GM21528 (cell line): ENCODE measurements at regions not wholly inside any gene's neighbourhood (a gene's known extent, or its start where the extent isn't known, plus 50 kb on each side); places are given as distances from the start of the nearest gene placed in this dataset.

Experiments used
- ATAC-seq: cut with Tn5 transposase; IDR thresholded peaks from one replicate; pipeline ENCODE4 v1.9.1; 2021; ENCODE audit warnings: mild to moderate bottlenecking, moderate library complexity; ENCODE audit not compliant: unreplicated experiment, low FRiP score

DNA sequence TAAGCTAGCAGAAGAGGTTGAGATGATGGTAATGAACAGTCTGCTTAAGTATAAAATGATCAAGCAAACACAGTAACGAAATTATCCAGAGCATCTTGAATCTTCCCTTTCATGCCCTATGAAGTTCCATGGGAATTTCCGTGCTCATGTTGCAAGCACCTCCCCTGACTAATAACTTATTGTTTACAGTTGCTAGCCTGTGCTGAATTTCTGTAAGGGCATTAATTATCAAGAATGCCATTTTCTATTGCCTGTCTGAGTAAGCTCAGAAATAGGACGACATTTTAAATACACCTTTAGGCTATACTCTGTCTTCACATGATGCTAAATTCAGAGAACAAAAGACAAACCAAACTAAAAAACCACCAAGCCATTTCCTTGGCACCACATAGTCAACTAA lies 257.5 kb upstream of the LRTM1 start:
- no peak for ATAC-seq

- no peak for ATAC-seq
These were observed 255.3 kb upstream of the LRTM1 start for GRCh38 chr3:55183201-55183600.

- no peak for ATAC-seq
These were observed 253.2 kb upstream of the LRTM1 start for GRCh38 chr3:55180936-55181535.

- ATAC-seq, result no peak
These were observed 252.3 kb upstream of the LRTM1 start for GRCh38 chr3:55180161-55180560.

DNA sequence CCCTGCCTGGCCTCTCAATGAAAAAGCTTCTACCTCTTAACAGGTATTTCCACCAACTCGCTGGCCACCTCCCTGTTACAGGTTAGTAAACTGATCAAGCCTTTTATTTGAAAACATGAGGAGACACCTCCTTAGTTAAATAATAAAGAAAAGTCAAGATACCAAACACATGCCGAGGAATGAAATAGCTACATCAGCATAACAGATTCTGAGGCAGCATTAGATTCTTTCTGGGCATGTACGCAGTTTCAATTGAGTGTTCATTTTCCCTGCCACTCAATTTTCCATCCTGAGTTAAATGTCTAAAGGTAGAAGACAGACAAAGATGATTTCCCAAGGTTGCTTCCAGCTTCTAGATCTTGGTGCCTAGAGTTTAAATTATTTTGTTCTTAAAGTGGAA lies 250.5 kb upstream of the LRTM1 start:
- no peak for ATAC-seq

- ATAC-seq, result no peak
These were observed 249.9 kb upstream of the LRTM1 start for GRCh38 chr3:55177749-55178148.

DNA sequence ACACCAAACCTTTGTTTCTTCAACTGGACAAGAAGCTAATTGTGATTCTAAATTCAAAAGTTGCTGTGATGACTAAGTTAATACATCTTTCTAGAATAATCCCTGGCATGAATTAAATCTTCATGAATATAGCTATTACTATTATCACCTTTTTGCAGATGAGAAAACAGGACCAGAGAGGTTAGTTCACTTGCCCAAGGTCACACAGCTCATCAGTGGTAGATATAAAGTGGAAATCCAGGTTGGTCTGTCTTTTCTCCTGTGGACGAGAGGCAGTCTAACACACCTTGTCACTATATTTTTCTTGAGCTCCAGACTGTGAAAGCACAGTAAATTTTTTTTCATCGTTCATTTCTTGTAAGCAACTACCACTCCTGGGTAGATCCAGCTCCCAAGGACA lies 247.6 kb upstream of the LRTM1 start:
- no peak for ATAC-seq

DNA sequence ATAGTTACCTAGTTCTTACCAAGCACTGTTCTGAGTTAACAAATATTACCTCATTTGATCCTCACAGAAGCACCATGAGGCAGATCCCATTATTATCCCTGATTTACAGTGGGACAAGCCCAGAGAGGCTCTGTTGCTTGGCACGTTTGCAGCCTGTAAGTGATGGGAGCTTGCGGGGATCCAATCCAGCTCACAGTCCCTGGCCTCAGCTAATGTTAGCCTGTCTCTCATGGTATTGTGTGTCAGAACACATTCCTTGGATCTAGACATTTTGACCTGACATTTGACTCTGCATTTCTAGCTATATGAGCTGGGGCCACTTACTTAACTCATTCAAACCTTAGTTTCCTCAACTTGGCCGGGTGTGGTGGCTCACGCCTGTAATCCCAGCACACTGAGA lies 246.9 kb upstream of the LRTM1 start:
- no peak for ATAC-seq

- no peak for ATAC-seq
These were observed 245.6 kb upstream of the LRTM1 start for GRCh38 chr3:55173504-55173903.

- no peak for ATAC-seq
These were observed 245.1 kb upstream of the LRTM1 start for GRCh38 chr3:55172913-55173312.

GRCh38 chr3:55170444-55170843 lies 242.6 kb upstream of the LRTM1 start:
- ATAC-seq, result no peak

DNA sequence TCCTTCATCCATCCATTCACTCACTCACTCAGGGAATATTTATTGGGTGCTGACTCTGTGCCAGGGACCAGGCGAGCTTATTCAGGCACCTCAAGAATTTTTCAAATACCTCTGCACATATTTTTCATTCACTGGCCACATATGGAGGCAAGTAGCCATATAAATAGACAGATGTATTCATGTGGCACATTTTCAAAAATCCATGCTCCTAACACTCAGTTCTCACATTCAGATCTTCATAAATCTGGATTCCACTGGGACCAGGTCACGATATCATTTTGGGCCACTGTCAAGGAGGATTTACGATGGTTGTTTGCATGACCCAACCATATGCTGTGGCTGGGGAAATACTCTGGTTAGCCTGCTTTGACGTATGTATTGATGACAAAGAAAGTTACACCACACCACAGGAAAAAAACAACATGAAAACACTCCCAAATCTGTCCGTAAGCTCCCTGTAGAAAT lies 241.8 kb upstream of the LRTM1 start:
- no peak for ATAC-seq

- ATAC-seq, result no peak
These were observed 241.3 kb upstream of the LRTM1 start for GRCh38 chr3:55169161-55169560.

- no peak for ATAC-seq
These were observed 239.9 kb upstream of the LRTM1 start for GRCh38 chr3:55167586-55168317.

GRCh38 chr3:55166576-55167555 lies 239.0 kb upstream of the LRTM1 start:
- ATAC-seq, result no peak

DNA sequence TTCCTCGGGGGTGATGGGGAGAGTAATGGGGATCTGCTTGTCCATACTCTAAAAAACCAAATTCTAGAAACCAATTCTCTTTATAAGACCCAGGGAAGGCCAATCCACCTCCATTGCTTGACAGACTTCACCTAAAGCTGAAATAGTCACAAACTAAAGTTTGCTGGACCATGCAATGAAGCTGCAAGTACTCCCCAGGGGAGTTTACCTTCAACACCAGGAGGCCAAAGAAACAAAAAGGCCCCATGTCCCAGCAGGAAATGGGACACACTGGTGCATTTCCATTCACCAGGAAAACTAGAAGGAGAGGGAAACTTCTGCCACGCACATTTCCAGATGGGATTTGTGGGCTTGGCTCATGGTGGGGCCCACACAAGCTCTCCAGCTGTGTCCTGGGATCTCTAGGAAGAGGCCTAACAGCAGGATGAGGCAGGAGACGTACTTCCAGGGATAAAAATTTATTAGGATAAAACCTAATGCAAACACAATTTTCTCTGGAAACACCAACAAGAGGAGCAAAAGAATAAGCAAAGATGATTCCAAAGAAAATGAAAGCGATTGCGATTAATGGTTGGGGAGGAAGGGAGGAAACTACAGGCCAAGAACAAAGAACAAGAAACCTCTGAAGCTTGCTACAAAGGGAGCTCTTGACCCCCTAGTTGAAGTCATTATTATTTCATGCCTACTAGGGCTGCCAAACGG lies 238.0 kb upstream of the LRTM1 start:
- ATAC-seq, result no peak

GRCh38 chr3:55165278-55165677 lies 237.4 kb upstream of the LRTM1 start:
- ATAC-seq, result no peak

DNA sequence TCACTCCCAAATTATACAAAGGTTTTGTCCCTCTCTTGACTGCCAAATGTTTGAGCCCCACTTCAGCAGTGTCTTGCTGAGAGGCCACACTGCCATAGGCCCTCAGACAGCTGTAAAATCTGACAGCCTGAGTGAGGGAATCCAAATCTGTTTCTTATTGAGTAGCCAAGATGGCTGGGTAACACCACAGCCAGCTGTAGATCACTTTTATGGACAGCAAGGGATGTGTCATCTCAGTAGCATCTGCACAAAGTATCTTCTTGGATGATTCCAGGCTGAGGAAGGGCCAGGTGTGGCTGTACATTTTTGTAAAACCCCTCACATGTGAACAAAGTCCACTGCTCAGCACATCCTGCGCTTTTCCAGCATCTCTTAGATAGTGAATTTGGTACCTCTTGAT lies 237.0 kb upstream of the LRTM1 start:
- ATAC-seq, result no peak

DNA sequence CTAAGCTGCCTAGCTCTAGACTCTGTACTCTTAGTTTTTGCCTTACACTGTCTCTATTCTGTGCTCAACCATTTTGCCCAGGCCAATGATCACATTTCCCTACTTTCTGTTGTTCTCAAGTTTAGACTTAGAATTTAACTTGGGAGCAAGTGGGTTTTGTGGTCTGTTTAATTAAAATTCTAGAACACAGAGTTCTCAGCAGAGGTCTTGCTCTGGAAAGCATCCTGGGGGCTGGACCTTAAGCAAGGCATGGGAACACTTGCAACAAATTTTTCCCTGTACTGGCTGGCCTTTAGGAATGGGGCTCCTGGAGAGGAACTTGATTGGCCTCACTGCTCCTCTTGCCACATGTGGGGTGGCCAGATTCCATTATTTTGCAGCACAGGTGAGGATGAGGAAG lies 236.3 kb upstream of the LRTM1 start:
- no peak for ATAC-seq

DNA sequence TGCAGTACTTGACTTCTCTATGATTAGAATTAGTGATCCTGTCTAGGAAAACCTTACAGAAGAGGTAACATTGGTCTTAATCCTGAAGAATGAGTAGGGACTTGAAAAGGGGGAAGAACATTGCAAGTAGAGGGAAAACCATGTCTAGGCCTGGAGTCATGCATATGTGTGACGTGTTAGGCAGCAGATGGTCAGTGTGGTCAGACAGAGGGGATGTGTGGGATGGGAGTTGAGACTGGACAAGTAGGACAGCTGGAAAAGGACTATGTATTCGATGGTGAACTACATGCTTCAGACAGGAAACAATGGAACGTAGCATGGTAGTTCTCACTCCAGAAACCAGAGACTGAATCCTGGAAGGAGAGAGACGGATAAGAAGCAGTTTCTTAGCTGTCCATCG lies 235.6 kb upstream of the LRTM1 start:
- no peak for ATAC-seq
